A673 (cell line): ENCODE measurements at regions not wholly inside any gene's neighbourhood (a gene's known extent, or its start where the extent isn't known, plus 50 kb on each side); places are given as distances from the start of the nearest gene placed in this dataset.

Experiments
- BruUV-seq: library from RNA; stranded (reverse); fragments of 400-500 nt; replicated peaks from 2 replicates; lab custom pipeline; 2021; lab: Mats Ljungman, UMichigan
- CTCF ChIA-PET: fragments of 300-600 bp; sonication (Branson Sonifier 250); formaldehyde crosslinking; loops from one replicate; lab custom pipeline; 2022; ENCODE audit warnings: antibody characterized with exemption; lab: Charles Lee
- POLR2A ChIA-PET: fragments of 300-600 bp; sonication (Branson Sonifier 250); formaldehyde crosslinking; loops from one replicate; lab custom pipeline; 2022; ENCODE audit warnings: antibody characterized with exemption; ENCODE audit not compliant: low non-redundant PET; lab: Charles Lee
- DNase-seq: peaks from one replicate; pipeline ENCODE4 v3.0.0-alpha.2; 2015; ENCODE audit warnings: low spot score
- H3K27ac ChIP-seq: fragments of 200-600 bp; sonication (generic); 2 replicates; pipeline ENCODE4 v1.5.1; 2016; ENCODE audit warnings: mixed run types, low read depth, mild to moderate bottlenecking, mixed read lengths, antibody characterized with exemption, low read length; ENCODE audit not compliant: poor library complexity, severe bottlenecking
- H3K27me3 ChIP-seq: fragments of 200-600 bp; sonication (generic); replicated peaks from 2 replicates; pipeline ENCODE4 v1.6.1; 2017; ENCODE audit warnings: mixed run types, low read depth, mild to moderate bottlenecking, mixed read lengths, antibody characterized with exemption, low read length; ENCODE audit not compliant: insufficient read depth, poor library complexity
- H3K36me3 ChIP-seq: fragments of 200-600 bp; sonication (generic); 2 replicates; pipeline ENCODE4 v1.6.1; 2016; ENCODE audit warnings: mixed run types, mild to moderate bottlenecking, mixed read lengths, antibody characterized with exemption, low read length; ENCODE audit not compliant: insufficient read depth, poor library complexity, severe bottlenecking
- H3K4me1 ChIP-seq: fragments of 200-600 bp; sonication (generic); 2 replicates; pipeline ENCODE4 v1.6.1; 2017; ENCODE audit warnings: mixed run types, mild to moderate bottlenecking, mixed read lengths, antibody characterized with exemption, low read length; ENCODE audit not compliant: insufficient read depth, poor library complexity, severe bottlenecking
- H3K4me3 ChIP-seq: fragments of 200-600 bp; sonication (generic); 2 replicates; pipeline ENCODE4 v1.5.1; 2016; ENCODE audit warnings: low read depth, mixed run types, mild to moderate bottlenecking, mixed read lengths, low read length; ENCODE audit not compliant: poor library complexity, severe bottlenecking
- H3K9me3 ChIP-seq: fragments of 200-600 bp; sonication (generic); 2 replicates; pipeline ENCODE4 v1.6.1; 2016; ENCODE audit warnings: mixed run types, low read depth, mild to moderate bottlenecking, mixed read lengths, antibody characterized with exemption, low read length; ENCODE audit not compliant: poor library complexity, severe bottlenecking
- CTCF ChIP-seq: fragments of 300-800, 200-600 bp; sonication (generic); conservative IDR thresholded peaks from 2 replicates; pipeline ENCODE4 v1.5.1; 2017; ENCODE audit warnings: low read depth, mild to moderate bottlenecking, antibody characterized with exemption, low read length, moderate library complexity, mixed read lengths
- EZH2 ChIP-seq: fragments of 200-600 bp; sonication (generic); IDR thresholded peaks from 2 replicates; pipeline ENCODE4 v1.6.1; 2017; ENCODE audit warnings: borderline replicate concordance, low read depth, mild to moderate bottlenecking, mixed read lengths, antibody characterized with exemption, low read length; ENCODE audit not compliant: poor library complexity, severe bottlenecking
- intact Hi-C: fragments of 100-400 bp; cut with micrococcal nuclease; formaldehyde crosslinking; loops from one replicate; pipeline ENCODE4 v1.10.0; 2022; ENCODE audit not compliant: unreplicated experiment

GRCh38 chr4:14236359-14236758, 608.8 kb upstream of the BOD1L1 start:
- no peaks in the 10 kb centered on the region for H3K36me3 ChIP-seq

GRCh38 chr4:14237911-14238310, 610.4 kb upstream of the BOD1L1 start:
- DNase-seq = no peak
- H3K4me3 ChIP-seq = no peak overlapping the region
- H3K36me3 ChIP-seq = no peaks in the 10 kb centered on the region
- POLR2A ChIA-PET = no interaction called here
- no peaks in the 10 kb centered on the region for H3K4me1 ChIP-seq
- no peak for TF ChIP-seq CTCF
- no peak for TF ChIP-seq EZH2
- intact Hi-C loops = no loop called here
- H3K27me3 ChIP-seq = no peaks in the 10 kb centered on the region
- CTCF ChIA-PET = no interaction called here
- BruUV-seq = no TSS peak
- H3K9me3 ChIP-seq = no peaks in the 10 kb centered on the region
- no peak overlapping the region for H3K27ac ChIP-seq

More at GRCh38 chr4:14236359-14236758, 608.8 kb upstream of the BOD1L1 start:
- Histone ChIP-seq H3K27me3 (no peaks in the 10 kb centered on the region), H3K4me3 (no peak overlapping the region), H3K27ac (no peak overlapping the region), H3K9me3 (no peaks in the 10 kb centered on the region), H3K4me1 (no peaks in the 10 kb centered on the region)
- intact Hi-C loops = no loop called here
- DNase-seq = no peak
- BruUV-seq = no TSS peak
- TF ChIP-seq CTCF (no peak), EZH2 (no peak)
- CTCF ChIA-PET = no interaction called here
- POLR2A ChIA-PET = no interaction called here

GRCh38 chr4:14241574-14241973, 614.0 kb upstream of the BOD1L1 start:
- Histone ChIP-seq H3K27me3 (no peaks in the 10 kb centered on the region), H3K36me3 (no peaks in the 10 kb centered on the region), H3K27ac (no peak overlapping the region), H3K4me1 (no peaks in the 10 kb centered on the region), H3K4me3 (no peak overlapping the region), H3K9me3 (no peaks in the 10 kb centered on the region)
- ChIA-PET POLR2A (no interaction called here), CTCF (no interaction called here)
- no peak for DNase-seq
- no TSS peak for BruUV-seq
- intact Hi-C loops = no loop called here
- TF ChIP-seq EZH2 (no peak), CTCF (no peak)
